DND-41 (cell line): ENCODE measurements at regions not wholly inside any gene's neighbourhood (a gene's known extent, or its start where the extent isn't known, plus 50 kb on each side); places are given as distances from the start of the nearest gene placed in this dataset.
A peak's percentile ranks its signal among the peaks of the same experiment; 100 is the strongest.
"Not testable (repeated sequence)": the region's sequence is repeated elsewhere in the genome, so short reads cannot be mapped to it uniquely, and the experiment has no call there.

Experiments
- ATAC-seq: fragments of 200-7000 bp; cut with Tn5 transposase; 3 replicates; pipeline ENCODE4 v1.9.1; 2021; ENCODE audit warnings: low read depth; ENCODE audit not compliant: insufficient read depth
- DNase-seq: peaks from one replicate; pipeline ENCODE4 v3.0.0-alpha.2; 2020
- H2AFZ ChIP-seq: 2 replicates; pipeline ENCODE4 v1.6.0; 2012; ENCODE audit warnings: low read depth, low read length
- H3K27ac ChIP-seq: 2 replicates; pipeline ENCODE4 v1.5.1; 2012; ENCODE audit warnings: low read length, inconsistent platforms
- H3K27me3 ChIP-seq: fragments of 200-600 bp; sonication (generic); 2 replicates; pipeline ENCODE4 v1.6.0; 2012; ENCODE audit warnings: low read length, mild to moderate bottlenecking, inconsistent platforms; ENCODE audit not compliant: insufficient read depth, poor library complexity
- H3K36me3 ChIP-seq: 2 replicates; pipeline ENCODE4 v1.5.1; 2012; ENCODE audit warnings: low read length, inconsistent platforms; ENCODE audit not compliant: insufficient read depth
- H3K4me1 ChIP-seq: 2 replicates; pipeline ENCODE4 v1.5.1; 2012; ENCODE audit warnings: mild to moderate bottlenecking, low read length; ENCODE audit not compliant: insufficient read depth
- H3K4me2 ChIP-seq: 2 replicates; pipeline ENCODE4 v1.6.0; 2012; ENCODE audit warnings: mild to moderate bottlenecking, moderate library complexity, low read length, inconsistent platforms; ENCODE audit not compliant: insufficient read depth
- H3K4me3 ChIP-seq, 2 experiments: fragments of 200-600 bp in 1 of 2; shearing (Covaris generic) in 1 of 2; 2 replicates each; pipeline ENCODE4 v1.5.1; 2012 to 2016; ENCODE audit warnings: inconsistent platforms in 2 of 2, low read length in 2 of 2, mild to moderate bottlenecking in 2 of 2, low read depth in 1 of 2, moderate library complexity in 1 of 2
- H3K79me2 ChIP-seq: 2 replicates; pipeline ENCODE4 v1.6.0; 2012; ENCODE audit warnings: low read length, inconsistent platforms; ENCODE audit not compliant: insufficient read depth
- H3K9ac ChIP-seq: 2 replicates; pipeline ENCODE4 v1.6.0; 2012; ENCODE audit warnings: low read depth, mild to moderate bottlenecking, inconsistent platforms, low read length, moderate library complexity
- H3K9me3 ChIP-seq: 2 replicates; pipeline ENCODE4 v1.5.1; 2012; ENCODE audit warnings: low read length, moderate library complexity, mild to moderate bottlenecking, inconsistent platforms; ENCODE audit not compliant: insufficient read depth, severe bottlenecking
- H4K20me1 ChIP-seq: 2 replicates; pipeline ENCODE4 v1.6.0; 2012; ENCODE audit warnings: low read length; ENCODE audit not compliant: insufficient read depth
- CTCF ChIP-seq: IDR thresholded peaks from 2 replicates; pipeline ENCODE4 v1.5.1; 2012; ENCODE audit warnings: borderline replicate concordance, low read length, moderate library complexity, mild to moderate bottlenecking; ENCODE audit not compliant: poor library complexity, severe bottlenecking; ENCODE audit errors: extremely low read depth
- EZH2 ChIP-seq: IDR thresholded peaks from 3 replicates; pipeline ENCODE4 v1.6.1; 2012; ENCODE audit warnings: borderline replicate concordance, low read depth, mild to moderate bottlenecking, moderate library complexity, low read length, inconsistent platforms; ENCODE audit not compliant: severe bottlenecking

DNA sequence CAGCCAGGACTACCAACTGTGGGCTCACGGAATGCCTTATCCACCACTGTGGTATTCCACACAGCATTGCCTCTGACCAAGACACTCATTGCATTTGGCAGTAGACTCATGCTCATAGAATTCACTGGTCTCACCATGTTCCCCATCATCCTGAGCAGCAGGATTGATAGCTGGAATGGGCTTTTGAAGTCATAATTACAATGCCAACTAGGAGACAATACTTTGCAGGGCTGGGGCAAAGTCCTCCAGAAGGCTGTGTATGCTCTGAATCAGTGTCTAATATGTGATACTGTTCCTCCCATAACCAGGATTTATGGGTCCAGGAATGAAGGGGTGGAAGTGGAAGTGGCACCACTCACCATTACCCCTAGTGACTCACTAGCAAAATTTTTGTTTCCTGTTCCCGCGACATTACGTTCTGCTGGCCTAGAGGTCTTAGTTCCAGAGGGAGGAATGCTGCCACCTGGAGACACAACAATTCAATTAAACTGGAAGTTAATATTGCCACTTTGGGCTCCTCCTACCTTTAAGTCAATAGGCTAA is 58.6 kb upstream of the CCDC80 start:
- Histone ChIP-seq H3K36me3 (no peaks in the 10 kb centered on the region), H3K9ac (no peak overlapping the region), H3K27ac (no peak overlapping the region), H3K4me1 (no peaks in the 10 kb centered on the region), H3K4me3 (no peak overlapping the region), H3K9me3 (no peaks in the 10 kb centered on the region), H3K79me2 (no peaks in the 10 kb centered on the region), H4K20me1 (no peaks in the 10 kb centered on the region), H3K4me2 (no peak overlapping the region), H2AFZ (no peak overlapping the region), H3K27me3 (no peaks in the 10 kb centered on the region)
- no peak for ATAC-seq
- DNase-seq: no peak
- TF ChIP-seq EZH2: no peak
- no peak for TF ChIP-seq CTCF

GRCh38 chr3:112698442-112698841 is 57.5 kb upstream of the CCDC80 start:
- not testable (repeated sequence) for H3K4me3 ChIP-seq, H3K4me2 ChIP-seq

DNA sequence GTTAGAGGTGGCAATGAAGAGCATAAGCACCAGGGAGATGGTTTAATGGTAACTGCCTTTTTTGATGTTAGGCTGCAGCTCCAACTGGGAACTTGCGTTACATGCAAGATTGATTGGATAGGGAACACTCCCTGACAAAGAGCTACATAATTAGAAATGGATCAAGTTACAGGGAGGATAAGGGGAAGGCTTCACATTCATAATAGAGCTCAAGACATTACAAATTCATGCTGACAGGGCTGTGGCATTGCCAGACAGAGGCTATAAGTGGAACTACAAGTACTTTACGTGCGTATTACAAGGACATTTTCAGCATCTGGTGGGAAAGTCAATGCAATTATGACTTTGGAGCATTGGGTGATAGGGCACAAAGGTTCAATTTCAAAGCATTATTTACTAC is 55.3 kb upstream of the CCDC80 start:
- not testable (repeated sequence) for H3K9me3 ChIP-seq, H2AFZ ChIP-seq, H3K4me3 ChIP-seq, H4K20me1 ChIP-seq, H3K4me2 ChIP-seq, DNase-seq, H3K4me1 ChIP-seq, H3K27me3 ChIP-seq, H3K36me3 ChIP-seq, H3K27ac ChIP-seq, H3K9ac ChIP-seq, H3K79me2 ChIP-seq
- ATAC-seq: peak; percentile 44; the same call in 1 of the 3 replicates

More at GRCh38 chr3:112698442-112698841, 57.5 kb upstream of the CCDC80 start:
- not testable (repeated sequence) for H2AFZ ChIP-seq, H3K9ac ChIP-seq, H3K79me2 ChIP-seq, H3K4me1 ChIP-seq, H3K9me3 ChIP-seq, H3K27ac ChIP-seq, ATAC-seq, H3K27me3 ChIP-seq, DNase-seq, H4K20me1 ChIP-seq, H3K36me3 ChIP-seq

GRCh38 chr3:112695377-112696108 is 54.6 kb upstream of the CCDC80 start:
- not testable (repeated sequence) for H3K27ac ChIP-seq, ATAC-seq, H3K79me2 ChIP-seq, H3K4me1 ChIP-seq, DNase-seq, H4K20me1 ChIP-seq, H3K36me3 ChIP-seq, H2AFZ ChIP-seq, H3K9me3 ChIP-seq, H3K4me3 ChIP-seq, H3K27me3 ChIP-seq, H3K4me2 ChIP-seq, H3K9ac ChIP-seq

DNA sequence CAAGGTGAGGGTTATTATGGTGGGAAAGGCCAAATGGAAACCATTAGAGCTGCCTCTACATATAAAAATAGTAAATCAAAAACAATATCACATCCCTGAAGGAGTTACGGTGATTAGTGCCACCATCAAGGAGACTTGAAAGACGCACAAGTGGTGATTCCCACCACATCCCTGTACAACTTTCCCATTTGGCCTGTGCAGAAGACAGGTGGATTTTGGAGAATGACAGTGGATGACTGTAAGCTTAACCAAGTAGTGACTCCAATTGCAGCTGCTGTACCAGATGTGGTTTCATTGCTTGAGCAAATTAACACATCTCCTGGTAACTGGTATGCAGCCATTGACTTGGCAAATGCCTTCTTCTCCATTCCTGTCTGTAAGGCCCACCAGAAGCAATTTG is 54.0 kb upstream of the CCDC80 start:
- H3K79me2 ChIP-seq, H3K27ac ChIP-seq, H2AFZ ChIP-seq, H3K4me3 ChIP-seq, DNase-seq, H3K4me2 ChIP-seq, H3K4me1 ChIP-seq, H3K27me3 ChIP-seq, H3K36me3 ChIP-seq, H3K9me3 ChIP-seq, H3K9ac ChIP-seq, H4K20me1 ChIP-seq, ATAC-seq: not testable (repeated sequence)
